ENCODE measurements at regions not wholly inside any gene's neighbourhood (a gene's known extent, or its start where the extent isn't known, plus 50 kb on each side); places are given as distances from the start of the nearest gene placed in this dataset.

DNA sequence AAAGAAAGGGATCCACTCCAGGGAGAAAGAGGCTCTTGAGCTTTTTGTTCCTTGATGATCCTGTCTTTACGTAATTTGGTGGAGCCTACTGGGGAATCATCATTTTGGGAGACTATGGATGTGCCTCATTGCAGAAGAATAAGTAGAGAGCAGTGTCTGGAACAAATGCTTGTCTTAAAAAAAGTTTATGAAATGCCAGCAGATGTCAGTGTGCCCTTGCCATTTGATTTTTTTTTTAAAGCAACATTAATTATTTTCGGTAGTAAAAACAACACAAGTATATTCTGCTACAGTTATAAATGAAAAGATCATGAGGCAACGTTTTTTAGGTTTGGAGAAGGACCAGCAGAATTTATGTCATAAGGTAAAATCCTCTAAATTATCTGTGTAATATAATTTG is 934.8 kb upstream of the EEF2KMT start:
- TF ChIP-seq CTCF (conservative IDR thresholded peaks at IDR 0.05; ENCODE audit: low read depth, low read length) (no peak), SMC3 (IDR thresholded peaks at IDR 0.05; ENCODE audit: low read depth, low read length) (no peak), POLR2A (IDR thresholded peaks at IDR 0.05; ENCODE audit: low read depth, low read length) (no peak), CEBPB (IDR thresholded peaks at IDR 0.05; ENCODE audit: low read depth, low read length) (no peak)
